ENCODE measurements at regions not wholly inside any gene's neighbourhood (a gene's known extent, or its start where the extent isn't known, plus 50 kb on each side); places are given as distances from the start of the nearest gene placed in this dataset.

DNA sequence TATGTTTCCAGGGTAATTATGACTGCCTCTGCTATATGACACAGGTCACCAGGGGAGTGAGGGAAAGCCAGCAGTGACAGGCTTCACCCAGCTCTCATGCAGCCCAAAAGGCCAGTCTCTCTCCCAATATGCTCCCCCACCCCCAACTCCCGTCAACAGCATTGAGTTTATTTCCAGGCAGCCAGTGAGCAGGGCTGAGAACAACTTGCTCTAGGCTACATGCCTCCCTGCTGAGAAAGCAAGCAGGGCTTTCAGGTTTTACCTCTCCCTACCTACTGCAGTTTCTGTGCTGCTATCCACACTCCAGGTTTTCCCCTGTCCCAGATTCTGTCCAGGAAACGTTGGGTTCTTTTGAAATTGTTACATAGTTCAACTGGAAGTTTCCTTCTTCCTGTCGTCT, 291.4 kb downstream of the PABPC4L start:
- H3K4me3 Mint-ChIP-seq (ENCODE audit: unreplicated experiment): no peak overlapping the region
- TF ChIP-seq, protein P1, sequence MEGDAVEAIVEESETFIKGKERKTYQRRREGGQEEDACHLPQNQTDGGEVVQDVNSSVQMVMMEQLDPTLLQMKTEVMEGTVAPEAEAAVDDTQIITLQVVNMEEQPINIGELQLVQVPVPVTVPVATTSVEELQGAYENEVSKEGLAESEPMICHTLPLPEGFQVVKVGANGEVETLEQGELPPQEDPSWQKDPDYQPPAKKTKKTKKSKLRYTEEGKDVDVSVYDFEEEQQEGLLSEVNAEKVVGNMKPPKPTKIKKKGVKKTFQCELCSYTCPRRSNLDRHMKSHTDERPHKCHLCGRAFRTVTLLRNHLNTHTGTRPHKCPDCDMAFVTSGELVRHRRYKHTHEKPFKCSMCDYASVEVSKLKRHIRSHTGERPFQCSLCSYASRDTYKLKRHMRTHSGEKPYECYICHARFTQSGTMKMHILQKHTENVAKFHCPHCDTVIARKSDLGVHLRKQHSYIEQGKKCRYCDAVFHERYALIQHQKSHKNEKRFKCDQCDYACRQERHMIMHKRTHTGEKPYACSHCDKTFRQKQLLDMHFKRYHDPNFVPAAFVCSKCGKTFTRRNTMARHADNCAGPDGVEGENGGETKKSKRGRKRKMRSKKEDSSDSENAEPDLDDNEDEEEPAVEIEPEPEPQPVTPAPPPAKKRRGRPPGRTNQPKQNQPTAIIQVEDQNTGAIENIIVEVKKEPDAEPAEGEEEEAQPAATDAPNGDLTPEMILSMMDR (IDR thresholded peaks at IDR 0.05; ENCODE audit: unreplicated experiment): no peak
- DNase-seq (ENCODE audit: unreplicated experiment): no peak
- CTCF ChIA-PET: no interaction called here
- intact Hi-C loops (cut with micrococcal nuclease): no loop called here
- H3K9me3 Mint-ChIP-seq (ENCODE audit: unreplicated experiment): peaks cover 14% of the 10 kb centered on the region
- H3K4me1 Mint-ChIP-seq (ENCODE audit: insufficient read depth, unreplicated experiment): no peaks in the 10 kb centered on the region
- H3K27me3 Mint-ChIP-seq (ENCODE audit: insufficient read depth, unreplicated experiment): no peaks in the 10 kb centered on the region
- BruUV-seq (replicated peaks): no TSS peak
- no peak overlapping the region for H3K27ac Mint-ChIP-seq (ENCODE audit: low read depth, unreplicated experiment)
- POLR2A ChIA-PET: no interaction called here
- H3K36me3 Mint-ChIP-seq (ENCODE audit: insufficient read depth, unreplicated experiment): no peaks in the 10 kb centered on the region

DNA sequence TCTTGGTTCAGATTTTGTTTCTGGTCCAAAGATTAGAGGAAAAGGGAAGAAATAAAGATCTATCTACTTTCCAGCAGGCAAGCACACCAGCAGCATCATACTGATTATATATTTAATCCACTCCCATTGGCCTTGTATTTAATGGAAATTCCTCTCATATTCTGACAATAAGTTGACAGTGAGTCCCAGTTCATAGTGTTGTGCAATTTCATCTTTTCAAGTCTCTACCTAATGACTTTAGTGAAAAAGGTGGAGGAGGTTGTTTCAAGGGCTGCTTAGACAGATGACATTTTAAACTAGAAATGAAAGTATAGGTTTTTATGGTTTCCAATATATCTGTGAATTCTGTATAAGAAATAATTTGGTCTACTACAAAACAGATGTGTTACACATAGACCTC, 298.6 kb downstream of the PABPC4L start:
- no peaks in the 10 kb centered on the region for H3K27me3 Mint-ChIP-seq (ENCODE audit: insufficient read depth, unreplicated experiment)
- CTCF ChIA-PET: no interaction called here
- H3K9me3 Mint-ChIP-seq (ENCODE audit: unreplicated experiment): peaks cover 14% of the 10 kb centered on the region
- no peak overlapping the region for H3K4me3 Mint-ChIP-seq (ENCODE audit: unreplicated experiment)
- no peak for DNase-seq (ENCODE audit: unreplicated experiment)
- intact Hi-C loops (cut with micrococcal nuclease): no loop called here
- TF ChIP-seq, protein P1 (IDR thresholded peaks at IDR 0.05; ENCODE audit: unreplicated experiment): no peak
- no TSS peak for BruUV-seq (replicated peaks)
- no peaks in the 10 kb centered on the region for H3K36me3 Mint-ChIP-seq (ENCODE audit: insufficient read depth, unreplicated experiment)
- no peak overlapping the region for H3K27ac Mint-ChIP-seq (ENCODE audit: low read depth, unreplicated experiment)
- POLR2A ChIA-PET: no interaction called here
- no peaks in the 10 kb centered on the region for H3K4me1 Mint-ChIP-seq (ENCODE audit: insufficient read depth, unreplicated experiment)

DNA sequence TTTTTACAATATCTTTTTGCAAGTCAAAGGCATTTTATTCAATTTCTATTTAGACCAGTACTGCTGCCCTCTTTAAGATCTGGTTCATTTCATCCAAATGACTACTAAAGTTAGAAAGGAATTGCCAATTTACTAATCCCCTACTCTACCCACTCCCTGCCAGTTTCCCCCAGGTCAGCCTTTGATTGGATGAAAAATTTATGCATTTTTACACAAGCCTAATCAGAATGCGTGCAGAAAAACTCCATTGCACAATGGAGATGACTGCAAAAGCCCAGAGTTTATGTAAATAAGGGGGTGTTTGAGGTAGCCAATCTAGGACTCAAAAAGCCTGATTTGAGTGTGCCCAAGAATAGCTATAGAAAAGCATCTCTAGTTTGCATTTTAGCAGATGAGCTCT, 310.6 kb downstream of the PABPC4L start:
- Mint-ChIP-seq H3K4me3 (ENCODE audit: unreplicated experiment) (no peak overlapping the region), H3K27ac (ENCODE audit: low read depth, unreplicated experiment) (no peak overlapping the region), H3K4me1 (ENCODE audit: insufficient read depth, unreplicated experiment) (no peaks in the 10 kb centered on the region), H3K9me3 (ENCODE audit: unreplicated experiment) (peaks cover 7% of the 10 kb centered on the region), H3K36me3 (ENCODE audit: insufficient read depth, unreplicated experiment) (no peaks in the 10 kb centered on the region), H3K27me3 (ENCODE audit: insufficient read depth, unreplicated experiment) (no peaks in the 10 kb centered on the region)
- POLR2A ChIA-PET: no interaction called here
- intact Hi-C loops (cut with micrococcal nuclease): no loop called here
- DNase-seq (ENCODE audit: unreplicated experiment): no peak
- TF ChIP-seq, protein P1 (IDR thresholded peaks at IDR 0.05; ENCODE audit: unreplicated experiment): no peak
- CTCF ChIA-PET: interaction anchor here (0.6 kb wide), 1 partner anchor 176 kb away, joined by 3 read pairs; no protein-coding TSS in a partner anchor
- no TSS peak for BruUV-seq (replicated peaks)

DNA sequence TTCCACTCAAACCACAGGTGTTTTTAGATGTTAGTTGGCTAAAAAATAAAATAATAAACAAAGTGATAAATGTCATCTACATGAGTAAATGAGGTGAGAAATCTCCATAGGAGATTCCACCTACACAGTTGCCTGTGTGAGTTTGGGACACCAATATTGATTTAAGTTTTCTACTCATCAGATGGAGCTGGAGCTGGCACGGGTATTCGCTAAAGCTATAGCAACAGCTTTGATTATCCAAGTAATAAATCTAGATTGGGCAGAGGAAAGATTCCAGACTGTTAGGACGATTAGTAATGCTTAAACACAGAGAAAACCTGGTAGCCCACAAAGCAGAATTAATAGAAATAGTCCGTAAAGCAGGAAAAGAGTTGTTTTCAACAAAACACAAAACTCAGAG, 313.9 kb downstream of the PABPC4L start:
- peaks cover 7% of the 10 kb centered on the region for H3K9me3 Mint-ChIP-seq (ENCODE audit: unreplicated experiment)
- CTCF ChIA-PET: no interaction called here

More for the DNA sequence above, 313.9 kb downstream of the PABPC4L start:
- Mint-ChIP-seq H3K27ac (ENCODE audit: low read depth, unreplicated experiment) (no peak overlapping the region), H3K4me3 (ENCODE audit: unreplicated experiment) (no peak overlapping the region), H3K4me1 (ENCODE audit: insufficient read depth, unreplicated experiment) (no peaks in the 10 kb centered on the region), H3K36me3 (ENCODE audit: insufficient read depth, unreplicated experiment) (no peaks in the 10 kb centered on the region), H3K27me3 (ENCODE audit: insufficient read depth, unreplicated experiment) (no peaks in the 10 kb centered on the region)
- POLR2A ChIA-PET: no interaction called here
- intact Hi-C loops (cut with micrococcal nuclease): no loop called here
- TF ChIP-seq, protein P1 (IDR thresholded peaks at IDR 0.05; ENCODE audit: unreplicated experiment): no peak
- DNase-seq (ENCODE audit: unreplicated experiment): no peak
- no TSS peak for BruUV-seq (replicated peaks)

Measured in MCF 10A (cell line).